Aorta (tissue), 5 donors: ENCODE measurements at regions not wholly inside any gene's neighbourhood (a gene's known extent, or its start where the extent isn't known, plus 50 kb on each side); places are given as distances from the start of the nearest gene placed in this dataset.

Experiments
- ATAC-seq: fragments of 200-7000 bp; cut with Tn5 transposase; one replicate; pipeline ENCODE4 v1.9.1; 2022; ENCODE audit warnings: moderate library complexity; ENCODE audit not compliant: low FRiP score
- DNase-seq, 2 donors: peaks; one replicate each; pipeline ENCODE4 v3.0.0-alpha.2; 2020
- H3K27ac ChIP-seq, 2 donors: one replicate each; pipeline ENCODE4 v1.5.1; 2013; ENCODE audit warnings: low read length in 2 of 2, mild to moderate bottlenecking in 2 of 2, moderate library complexity in 2 of 2, control low read depth in 1 of 2, inconsistent platforms in 1 of 2, low read depth in 1 of 2
- H3K27me3 ChIP-seq, 2 donors: one replicate each; pipeline ENCODE4 v1.6.1; 2013; ENCODE audit warnings: control low read depth in 1 of 2, low read length in 1 of 2, mild to moderate bottlenecking in 1 of 2, moderate library complexity in 1 of 2; ENCODE audit not compliant: insufficient read depth in 2 of 2, control insufficient read depth in 1 of 2
- H3K36me3 ChIP-seq, 2 donors: one replicate each; pipeline ENCODE4 v1.6.1; 2013; ENCODE audit warnings: control low read depth in 1 of 2, low read length in 1 of 2, mild to moderate bottlenecking in 1 of 2; ENCODE audit not compliant: insufficient read depth in 2 of 2, control insufficient read depth in 1 of 2
- H3K4me1 ChIP-seq, 2 donors: one replicate each; pipeline ENCODE4 v1.6.1; 2013; ENCODE audit warnings: low read length in 2 of 2, control low read depth in 1 of 2, mild to moderate bottlenecking in 1 of 2, moderate library complexity in 1 of 2; ENCODE audit not compliant: insufficient read depth in 2 of 2, control insufficient read depth in 1 of 2
- H3K4me3 ChIP-seq, 2 donors: one replicate each; pipeline ENCODE4 v1.5.1; 2013; ENCODE audit warnings: low read length in 2 of 2, control low read depth in 1 of 2, mild to moderate bottlenecking in 1 of 2
- H3K9me3 ChIP-seq: one replicate; pipeline ENCODE4 v1.6.1; 2013; ENCODE audit warnings: mild to moderate bottlenecking, low read length; ENCODE audit not compliant: control insufficient read depth
- WGBS, 2 donors: extraction: QIAGEN DNeasy Blood & Tissue Kit; methylation state at CpG; one replicate each; pipeline ENCODE4 v1.1.7; 2013; 5-methylcytosine and 5-hydroxymethylcytosine counted together
- intact Hi-C, 2 donors: fragments of 100-400 bp; cut with DNase I; formaldehyde crosslinking; loops; one replicate each; pipeline versions ENCODE4 v1.14.2 to v1.15.0; 2022
- donor health status: healthy with polysubstance abuse.
- donor health status: Bipolar disorder and iron deficiency.
- donor health status: DM: no; HTN: no; CAD: no.
- donor health status: DM: no; HTN: no; CAD: no.
- donor health status: DM: yes; HTN: yes; CAD: no.

DNA sequence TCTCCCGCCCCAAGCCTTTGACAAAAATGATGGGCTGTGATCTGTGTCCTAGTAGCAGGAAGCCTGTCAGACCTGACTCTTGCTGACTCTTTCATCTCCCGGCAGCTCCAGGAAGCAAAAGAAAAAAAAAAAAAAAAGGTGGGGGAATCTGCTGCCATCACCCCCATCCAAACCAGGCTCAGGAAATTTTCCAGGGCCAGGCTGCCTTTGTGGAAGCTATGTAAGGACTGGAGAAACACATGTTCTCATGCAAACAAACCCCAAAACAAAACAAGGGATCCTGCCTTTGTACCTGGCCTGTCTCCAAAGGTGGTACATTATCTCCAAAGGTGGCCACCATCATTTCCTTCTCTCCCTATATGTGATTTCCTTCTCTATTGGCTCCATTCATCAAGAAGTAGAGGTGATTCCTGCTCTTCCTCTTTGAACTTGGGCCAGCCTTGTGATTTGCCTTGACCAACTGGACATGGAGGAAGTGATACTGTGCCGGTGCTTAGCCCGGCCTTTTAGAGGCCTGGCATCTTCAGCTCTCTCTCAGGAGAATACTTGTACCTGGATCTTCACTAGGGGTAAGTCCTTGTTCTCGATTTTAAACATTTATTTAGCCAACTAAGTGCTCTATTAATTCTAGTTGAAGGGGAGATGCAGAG lies 192.2 kb upstream of the SVIL start:
- no peak overlapping the region for H3K27ac ChIP-seq
- H3K27me3 ChIP-seq = no peaks in the 10 kb centered on the region
- intact Hi-C loops = no loop called here
- peaks cover 1% of the 10 kb centered on the region for H3K9me3 ChIP-seq
- 93% methylated on average over 5 of the region's 5 CpGs for WGBS, 2 donors
- no peak for DNase-seq
- no peaks in the 10 kb centered on the region for H3K36me3 ChIP-seq
- H3K4me3 ChIP-seq = no peak overlapping the region
- ATAC-seq = no peak
- peaks cover 0 to 2% of the 10 kb centered on the region in 2 donors for H3K4me1 ChIP-seq

DNA sequence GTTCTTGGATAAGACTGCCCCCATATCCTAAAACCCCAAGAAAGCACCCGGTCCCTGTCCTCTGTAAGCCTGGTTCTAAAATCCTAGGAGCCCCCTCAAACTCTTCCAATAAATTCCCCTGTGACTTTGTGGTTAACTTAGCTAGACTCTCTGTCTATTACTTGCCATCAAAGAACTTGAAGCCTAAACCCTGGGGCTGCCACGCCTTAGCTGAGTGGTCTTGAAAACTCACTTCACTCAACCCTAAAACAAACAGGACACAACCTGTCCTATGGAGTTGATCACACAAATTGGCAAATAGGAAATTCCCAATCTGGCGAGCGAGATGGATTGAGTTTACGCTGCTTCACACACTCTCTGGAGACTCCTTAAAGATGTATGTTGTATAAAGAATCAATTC lies 191.4 kb upstream of the SVIL start:
- DNase-seq = no peak
- H3K27ac ChIP-seq = no peak overlapping the region
- intact Hi-C loops = no loop called here
- WGBS, 2 donors = 97 to 98% methylated on average over 5 of the region's 5 CpGs
- no peaks in the 10 kb centered on the region for H3K36me3 ChIP-seq
- H3K4me3 ChIP-seq = no peak overlapping the region
- H3K4me1 ChIP-seq = peaks cover 0 to 2% of the 10 kb centered on the region in 2 donors
- ATAC-seq = no peak
- H3K27me3 ChIP-seq = no peaks in the 10 kb centered on the region
- peaks cover 1% of the 10 kb centered on the region for H3K9me3 ChIP-seq

DNA sequence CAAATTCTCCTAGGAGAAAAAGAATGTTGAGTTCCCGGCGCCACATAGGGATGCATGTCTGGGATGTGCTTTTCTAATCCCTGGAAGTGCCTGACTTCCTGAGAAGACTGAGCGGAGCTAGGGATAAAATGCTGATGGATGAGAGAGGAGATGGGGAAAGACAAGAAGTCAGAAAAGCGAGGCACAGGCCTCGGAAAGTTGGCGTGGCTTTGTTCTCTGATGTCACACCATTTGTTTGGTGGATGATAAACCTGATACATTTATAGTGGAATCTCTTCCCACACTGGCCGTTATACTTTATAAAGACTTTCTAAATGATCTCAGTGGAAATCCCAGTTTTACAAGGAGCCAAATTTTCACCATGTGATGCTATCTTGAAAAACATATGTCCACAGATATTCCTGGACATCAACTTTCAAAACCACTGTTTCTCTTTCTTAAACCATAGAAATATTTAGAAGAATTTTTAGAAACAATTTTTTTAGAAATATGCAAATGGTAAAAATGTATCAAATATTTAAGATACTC lies 188.8 kb upstream of the SVIL start:
- intact Hi-C loops = no loop called here
- Histone ChIP-seq H3K27ac (no peak overlapping the region), H3K36me3 (no peaks in the 10 kb centered on the region), H3K9me3 (no peaks in the 10 kb centered on the region), H3K4me1 (peaks cover 0 to 5% of the 10 kb centered on the region in 2 donors), H3K27me3 (no peaks in the 10 kb centered on the region), H3K4me3 (no peak overlapping the region)
- DNase-seq (no peak), ATAC-seq (no peak)
- WGBS, 2 donors = 79 to 86% methylated on average over 7 of the region's 7 CpGs

DNA sequence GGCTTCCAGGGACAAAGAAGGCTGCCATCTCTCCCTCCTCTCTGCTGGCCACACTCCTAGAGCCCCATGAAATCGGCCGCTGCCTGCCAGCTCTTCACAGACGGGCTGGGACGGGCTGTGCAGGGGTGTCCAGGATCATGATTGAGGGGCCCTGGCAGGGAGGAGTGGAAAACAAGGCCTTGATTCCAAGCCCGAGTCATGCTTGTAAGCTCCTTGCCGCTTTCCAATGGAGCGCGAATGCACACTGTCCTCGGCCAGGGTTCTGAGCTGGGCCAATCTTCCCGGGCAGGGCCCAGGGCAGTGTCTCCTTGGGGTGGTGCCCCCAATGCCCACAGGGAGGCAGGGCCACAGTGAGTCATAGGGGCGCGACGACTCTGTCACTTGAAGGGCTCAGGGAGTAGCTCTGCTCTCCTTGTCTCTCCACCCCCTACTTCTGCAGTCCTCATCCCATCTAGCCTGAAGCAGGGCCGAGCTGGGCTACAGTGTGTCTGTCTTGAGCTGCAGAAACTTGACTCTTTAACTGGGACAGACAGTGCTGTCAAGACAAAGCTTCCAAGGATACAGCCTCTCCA lies 186.2 kb upstream of the SVIL start:
- WGBS, 2 donors = 5 to 7% methylated on average over 14 of the region's 14 CpGs
- Histone ChIP-seq H3K27ac (peak overlapping the region in 1 of 2 donors; percentile 30), H3K36me3 (no peaks in the 10 kb centered on the region), H3K27me3 (no peaks in the 10 kb centered on the region), H3K9me3 (no peaks in the 10 kb centered on the region), H3K4me3 (no peak overlapping the region), H3K4me1 (peaks cover 0 to 5% of the 10 kb centered on the region in 2 donors)
- ATAC-seq (peak; percentile 84), DNase-seq (peak in 1 of 2 donors; percentile 59)
- intact Hi-C loops = no loop called here

DNA sequence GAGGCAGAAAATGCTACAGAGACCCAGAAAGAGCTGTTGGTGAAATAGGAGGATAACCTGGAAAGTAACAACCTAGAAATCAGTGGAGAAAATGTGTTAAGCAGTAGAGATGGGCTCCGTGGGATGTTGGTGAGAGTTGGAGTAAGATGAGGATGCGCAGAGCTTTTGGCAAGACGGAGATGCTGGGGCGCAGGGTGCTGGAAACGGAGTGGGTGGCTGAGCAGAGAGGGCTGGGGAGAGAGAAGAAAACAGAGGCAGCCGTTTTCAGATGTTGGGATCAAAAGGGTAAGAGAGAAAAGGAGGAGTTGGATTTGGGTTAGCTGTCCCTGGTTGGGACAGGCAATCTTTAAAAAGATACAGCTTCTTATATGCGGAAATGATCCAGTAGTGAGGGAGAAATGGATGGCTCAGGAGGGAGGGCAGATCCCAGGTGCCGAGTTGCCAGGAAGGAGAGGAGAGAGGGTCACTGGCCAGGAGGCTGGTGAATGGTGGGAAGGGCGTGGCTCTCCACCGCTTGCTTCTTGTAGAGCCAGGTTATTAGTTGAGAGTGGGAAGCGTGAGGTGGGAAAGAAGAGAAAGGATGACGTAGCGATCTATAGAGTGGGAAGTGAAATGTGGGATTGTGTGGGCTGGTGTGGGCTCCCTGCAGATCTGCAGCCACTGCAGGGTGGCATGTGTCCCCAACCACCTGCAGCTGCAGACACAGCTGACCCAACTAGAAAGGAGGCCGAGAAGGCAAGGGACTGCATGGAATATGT lies 182.2 kb upstream of the SVIL start:
- no peak overlapping the region for H3K27ac ChIP-seq
- no peaks in the 10 kb centered on the region for H3K36me3 ChIP-seq
- intact Hi-C loops = no loop called here
- peaks cover 0 to 3% of the 10 kb centered on the region in 2 donors for H3K4me1 ChIP-seq
- no peak overlapping the region for H3K4me3 ChIP-seq
- no peak for ATAC-seq
- no peaks in the 10 kb centered on the region for H3K27me3 ChIP-seq
- no peak for DNase-seq
- H3K9me3 ChIP-seq = no peaks in the 10 kb centered on the region
- 95 to 98% methylated on average over 14 of the region's 14 CpGs for WGBS, 2 donors

DNA sequence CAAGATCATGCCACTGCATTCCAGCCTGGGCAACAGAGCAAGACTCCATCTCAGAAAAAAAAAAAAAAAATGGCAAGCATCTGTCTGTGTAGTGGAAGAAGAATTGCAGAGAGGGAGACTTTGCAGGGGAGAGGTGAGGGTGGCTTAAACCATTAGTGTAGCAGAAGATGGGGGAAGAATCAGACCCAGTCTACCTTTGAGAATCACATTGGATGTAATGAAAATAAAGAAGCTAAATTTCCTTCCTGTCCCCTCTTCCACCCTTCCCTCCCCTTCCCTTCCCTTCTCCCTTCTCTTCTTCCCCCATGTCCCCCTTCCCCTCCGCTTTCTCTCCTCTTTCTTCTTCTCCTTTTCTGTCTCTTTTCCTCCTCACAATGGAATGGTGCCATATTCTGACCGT lies 180.8 kb upstream of the SVIL start:
- intact Hi-C loops = no loop called here
- 44 to 58% methylated on average over 2 of the region's 2 CpGs for WGBS, 2 donors

DNA sequence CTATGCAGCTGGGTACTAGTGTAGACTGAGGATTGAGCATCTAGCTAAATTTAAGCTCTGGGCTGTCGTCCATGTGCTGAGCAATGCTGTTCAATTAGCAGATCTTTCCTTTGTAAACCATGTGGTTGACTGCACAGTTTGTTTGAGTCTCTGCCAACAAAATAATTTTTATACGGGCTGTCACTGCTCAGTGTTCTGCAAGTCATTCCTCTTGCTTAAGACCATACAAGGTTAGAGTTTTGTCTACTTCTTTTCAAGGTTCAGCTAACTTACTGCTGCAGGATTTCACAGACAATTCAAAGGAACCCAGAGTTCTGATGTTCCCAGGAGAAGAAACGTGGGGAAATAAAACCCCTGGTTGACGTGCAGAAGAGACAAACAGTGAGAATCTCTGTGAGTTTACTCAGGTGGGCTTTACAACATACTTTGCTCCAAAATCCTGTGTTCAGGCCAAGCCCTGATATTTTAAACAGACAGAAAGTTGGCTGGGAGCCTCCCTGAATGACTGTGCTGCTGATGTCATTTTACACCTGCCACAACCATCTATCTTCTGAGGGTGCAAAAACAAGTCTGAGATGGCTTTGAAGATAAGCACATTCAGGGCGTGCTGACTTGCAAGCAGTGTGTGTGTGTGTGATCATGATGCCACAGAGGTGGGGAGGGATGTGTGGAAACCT lies 177.1 kb upstream of the SVIL start:
- 1 to 2% methylated on average over 5 of the region's 5 CpGs for WGBS, 2 donors
- no peaks in the 10 kb centered on the region for H3K27me3 ChIP-seq
- no peaks in the 10 kb centered on the region for H3K36me3 ChIP-seq
- DNase-seq (peak in 1 of 2 donors; percentile 76), ATAC-seq (peak; percentile 90)
- no peaks in the 10 kb centered on the region for H3K9me3 ChIP-seq
- peaks cover 4 to 8% of the 10 kb centered on the region in 2 donors for H3K4me1 ChIP-seq
- H3K4me3 ChIP-seq = no peak overlapping the region
- peak overlapping the region; percentile 95 to 99 for H3K27ac ChIP-seq
- intact Hi-C loops = loop anchor here in 1 of 2 donors (2.0 to 5.0 kb wide), 3 partner anchors 47 to 75 kb away; no protein-coding TSS in a partner anchor

More for the DNA sequence above, 180.8 kb upstream of the SVIL start:
- DNase-seq (no peak), ATAC-seq (no peak)
- Histone ChIP-seq H3K27ac (no peak overlapping the region), H3K4me3 (no peak overlapping the region), H3K36me3 (no peaks in the 10 kb centered on the region), H3K27me3 (no peaks in the 10 kb centered on the region), H3K4me1 (peaks cover 5 to 8% of the 10 kb centered on the region in 2 donors), H3K9me3 (no peaks in the 10 kb centered on the region)

DNA sequence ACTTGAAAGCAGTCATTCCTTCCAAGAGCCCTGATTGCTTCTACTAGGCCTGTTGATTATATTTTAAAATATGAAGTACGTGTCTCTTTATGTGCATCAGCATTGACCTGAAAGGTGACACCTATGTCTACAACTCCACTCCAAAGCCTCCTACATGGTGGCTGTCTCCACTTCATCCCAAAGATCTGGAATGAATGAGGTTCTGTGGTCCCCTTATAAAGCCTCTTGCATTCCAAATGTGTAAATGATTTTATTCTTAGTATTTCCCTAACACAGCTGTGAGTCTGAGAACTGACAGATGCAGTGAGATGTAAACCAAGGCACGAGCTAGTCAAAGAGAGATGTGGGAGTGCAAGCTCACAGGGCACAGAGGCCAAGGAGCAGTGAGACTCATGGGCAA lies 176.0 kb upstream of the SVIL start:
- WGBS, 2 donors = 87 to 94% methylated on average over 2 of the region's 2 CpGs
- DNase-seq (no peak), ATAC-seq (no peak)
- Histone ChIP-seq H3K4me3 (no peak overlapping the region), H3K36me3 (no peaks in the 10 kb centered on the region), H3K27ac (peak overlapping the region; percentile 93 to 99), H3K9me3 (no peaks in the 10 kb centered on the region), H3K4me1 (peaks cover 4 to 8% of the 10 kb centered on the region in 2 donors), H3K27me3 (no peaks in the 10 kb centered on the region)
- intact Hi-C loops = loop anchor here in 1 of 2 donors (5.0 kb wide), 2 partner anchors 66 to 74 kb away; no protein-coding TSS in a partner anchor
